ENCODE measurements at regions not wholly inside any gene's neighbourhood (a gene's known extent, or its start where the extent isn't known, plus 50 kb on each side); places are given as distances from the start of the nearest gene placed in this dataset.

DNA sequence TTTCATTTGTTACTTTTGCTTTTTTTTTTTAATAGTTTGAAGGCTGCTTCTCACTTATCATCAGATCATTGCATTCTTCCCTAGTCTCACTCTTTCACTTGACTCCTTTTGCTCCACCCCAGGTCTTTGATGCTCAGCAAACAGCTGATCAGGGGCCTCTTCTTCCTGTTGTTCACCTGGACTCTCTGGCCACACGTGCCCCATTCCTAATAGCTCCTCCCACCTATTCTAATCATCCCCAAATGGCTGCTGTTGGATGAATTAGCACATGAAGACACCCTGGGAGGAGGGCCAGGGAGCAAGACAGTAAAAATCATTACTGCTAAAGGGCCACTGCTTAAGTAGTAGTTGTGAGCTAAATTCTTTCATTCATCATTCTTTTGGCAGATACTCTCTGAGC, 119.5 kb downstream of the MAB21L3 start:
- H3K4me3 ChIP-seq (ENCODE audit: control extremely low read depth in 1 of 5, extremely low read depth in 1 of 5, insufficient read depth in 1 of 5, low read depth in 2 of 5, low read length in 4 of 5), result no peak overlapping the region
- peaks cover 0 to 3% (median 0%) of the 10 kb centered on the region in 4 experiments for H3K27me3 ChIP-seq (replicated peaks in 1 of 4; ENCODE audit: control extremely low read depth in 1 of 4, control insufficient read depth in 3 of 4, insufficient read depth in 4 of 4, low read length in 3 of 4)
- H4K20me1 ChIP-seq (ENCODE audit: control insufficient read depth, insufficient read depth, low read length, poor library complexity, severe bottlenecking), result no peaks in the 10 kb centered on the region
- H3K36me3 ChIP-seq (replicated peaks in 1 of 2; ENCODE audit: control extremely low read depth in 1 of 2, control insufficient read depth in 1 of 2, extremely low read depth in 1 of 2, insufficient read depth in 2 of 2, low read length in 1 of 2), result no peaks in the 10 kb centered on the region
- no peak overlapping the region for H3K4me2 ChIP-seq (replicated peaks; ENCODE audit: low read depth, low read length, poor library complexity, severe bottlenecking)
- no peak for TF ChIP-seq EZH2 (IDR thresholded peaks at IDR 0.05; ENCODE audit: borderline replicate concordance, insufficient read depth, low read depth, low read length, poor library complexity, severe bottlenecking)
- TF ChIP-seq CTCF (IDR thresholded peaks at IDR 0.05), result no peak
- no peak overlapping the region for H2AFZ ChIP-seq (ENCODE audit: insufficient read depth, low read depth, low read length, poor library complexity, severe bottlenecking)
- H3K9me3 ChIP-seq (ENCODE audit: control extremely low read depth in 1 of 3, control insufficient read depth in 2 of 3, insufficient read depth in 1 of 3, low read length in 2 of 3), result no peaks in the 10 kb centered on the region
- no peak overlapping the region for H3K27ac ChIP-seq (ENCODE audit: low read length in 2 of 2)
- Mint-ChIP-seq H3K4me3 (no peak overlapping the region), H3K27me3 (peaks cover 3% of the 10 kb centered on the region), H3K9me3 (ENCODE audit: insufficient read depth) (no peaks in the 10 kb centered on the region), H3K27ac (no peak overlapping the region), H3K4me1 (peaks cover 14% of the 10 kb centered on the region)
- DNase-seq (no peak), ATAC-seq (ENCODE audit: low read depth) (no peak)
- CTCF ChIA-PET, result no interaction called here
- H3K79me2 ChIP-seq (ENCODE audit: control insufficient read depth, insufficient read depth, low read length), result no peaks in the 10 kb centered on the region
- POLR2A ChIA-PET, result interaction anchor here (0.7 kb wide), 1 partner anchor 9 kb away, joined by 4 read pairs; no protein-coding TSS in a partner anchor
- no peaks in the 10 kb centered on the region for H3K4me1 ChIP-seq (ENCODE audit: control insufficient read depth in 2 of 2, insufficient read depth in 2 of 2, low read length in 2 of 2)
- no peak overlapping the region for H3K9ac ChIP-seq (ENCODE audit: low read length)
- WGBS (ENCODE audit: insufficient coverage), result no CpG with 5 or more reads among the region's 1 CpG
- intact Hi-C loops (cut with micrococcal nuclease), result no loop called here

GRCh38 chr1:116231752-116232151, 120.6 kb downstream of the MAB21L3 start:
- DNase-seq (no peak), ATAC-seq (ENCODE audit: low read depth) (no peak)
- peaks cover 3% of the 10 kb centered on the region for H3K27me3 Mint-ChIP-seq
- Histone ChIP-seq H3K9ac (ENCODE audit: low read length) (no peak overlapping the region), H3K36me3 (replicated peaks in 1 of 2; ENCODE audit: control extremely low read depth in 1 of 2, control insufficient read depth in 1 of 2, extremely low read depth in 1 of 2, insufficient read depth in 2 of 2, low read length in 1 of 2) (no peaks in the 10 kb centered on the region), H3K4me1 (ENCODE audit: control insufficient read depth in 2 of 2, insufficient read depth in 2 of 2, low read length in 2 of 2) (no peaks in the 10 kb centered on the region), H3K79me2 (ENCODE audit: control insufficient read depth, insufficient read depth, low read length) (no peaks in the 10 kb centered on the region), H4K20me1 (ENCODE audit: control insufficient read depth, insufficient read depth, low read length, poor library complexity, severe bottlenecking) (no peaks in the 10 kb centered on the region), H2AFZ (ENCODE audit: insufficient read depth, low read depth, low read length, poor library complexity, severe bottlenecking) (no peak overlapping the region), H3K27me3 (replicated peaks in 1 of 4; ENCODE audit: control extremely low read depth in 1 of 4, control insufficient read depth in 3 of 4, insufficient read depth in 4 of 4, low read length in 3 of 4) (peaks cover 0 to 3% (median 0%) of the 10 kb centered on the region in 4 experiments), H3K27ac (ENCODE audit: low read length in 2 of 2) (no peak overlapping the region), H3K9me3 (ENCODE audit: control extremely low read depth in 1 of 3, control insufficient read depth in 2 of 3, insufficient read depth in 1 of 3, low read length in 2 of 3) (no peaks in the 10 kb centered on the region), H3K4me2 (replicated peaks; ENCODE audit: low read depth, low read length, poor library complexity, severe bottlenecking) (no peak overlapping the region), H3K4me3 (ENCODE audit: control extremely low read depth in 1 of 5, extremely low read depth in 1 of 5, insufficient read depth in 1 of 5, low read depth in 2 of 5, low read length in 4 of 5) (no peak overlapping the region)
- ChIA-PET POLR2A (no interaction called here), CTCF (interaction anchor here (1.1 to 1.6 kb wide), 2 partner anchors 81 to 254 kb away, joined by 3 to 9 read pairs; no protein-coding TSS in a partner anchor)
- no peak overlapping the region for H3K4me3 Mint-ChIP-seq
- 80% methylated on average over 1 of the region's 2 CpGs for WGBS (ENCODE audit: insufficient coverage)
- TF ChIP-seq EZH2 (IDR thresholded peaks at IDR 0.05; ENCODE audit: borderline replicate concordance, insufficient read depth, low read depth, low read length, poor library complexity, severe bottlenecking), result no peak
- no peaks in the 10 kb centered on the region for H3K9me3 Mint-ChIP-seq (ENCODE audit: insufficient read depth)
- intact Hi-C loops (cut with micrococcal nuclease), result no loop called here
- no peak overlapping the region for H3K27ac Mint-ChIP-seq
- H3K4me1 Mint-ChIP-seq, result peaks cover 5% of the 10 kb centered on the region
